ENCODE measurements at regions not wholly inside any gene's neighbourhood (a gene's known extent, or its start where the extent isn't known, plus 50 kb on each side); places are given as distances from the start of the nearest gene placed in this dataset.

DNA sequence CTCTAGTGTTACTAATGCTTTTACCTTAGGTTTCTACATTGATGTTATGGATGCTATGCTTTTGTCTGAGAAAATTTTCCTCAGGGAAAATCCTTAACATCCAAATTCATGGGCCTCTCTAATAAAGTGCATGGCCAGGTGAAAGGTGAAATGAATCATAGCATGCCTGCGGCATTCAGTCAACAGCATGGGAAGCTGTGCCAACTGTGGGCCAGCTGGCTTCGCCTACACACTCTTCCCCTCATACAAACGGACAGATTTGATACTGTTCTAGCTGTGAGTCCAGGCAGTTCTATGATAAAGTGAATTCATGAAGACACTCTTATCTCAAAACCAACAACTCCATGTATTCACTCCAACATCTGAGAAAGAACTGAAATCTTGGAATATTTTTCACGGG is 374.1 kb downstream of the PLK2 start:
- no peak for DNase-seq (ENCODE audit: low spot score)
- H3K9me3 ChIP-seq: no peaks in the 10 kb centered on the region
- TF ChIP-seq, protein P1, sequence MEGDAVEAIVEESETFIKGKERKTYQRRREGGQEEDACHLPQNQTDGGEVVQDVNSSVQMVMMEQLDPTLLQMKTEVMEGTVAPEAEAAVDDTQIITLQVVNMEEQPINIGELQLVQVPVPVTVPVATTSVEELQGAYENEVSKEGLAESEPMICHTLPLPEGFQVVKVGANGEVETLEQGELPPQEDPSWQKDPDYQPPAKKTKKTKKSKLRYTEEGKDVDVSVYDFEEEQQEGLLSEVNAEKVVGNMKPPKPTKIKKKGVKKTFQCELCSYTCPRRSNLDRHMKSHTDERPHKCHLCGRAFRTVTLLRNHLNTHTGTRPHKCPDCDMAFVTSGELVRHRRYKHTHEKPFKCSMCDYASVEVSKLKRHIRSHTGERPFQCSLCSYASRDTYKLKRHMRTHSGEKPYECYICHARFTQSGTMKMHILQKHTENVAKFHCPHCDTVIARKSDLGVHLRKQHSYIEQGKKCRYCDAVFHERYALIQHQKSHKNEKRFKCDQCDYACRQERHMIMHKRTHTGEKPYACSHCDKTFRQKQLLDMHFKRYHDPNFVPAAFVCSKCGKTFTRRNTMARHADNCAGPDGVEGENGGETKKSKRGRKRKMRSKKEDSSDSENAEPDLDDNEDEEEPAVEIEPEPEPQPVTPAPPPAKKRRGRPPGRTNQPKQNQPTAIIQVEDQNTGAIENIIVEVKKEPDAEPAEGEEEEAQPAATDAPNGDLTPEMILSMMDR (IDR thresholded peaks at IDR 0.05): no peak
- no peaks in the 10 kb centered on the region for H3K27me3 ChIP-seq
- H3K4me1 ChIP-seq: no peaks in the 10 kb centered on the region
- no peaks in the 10 kb centered on the region for H3K36me3 ChIP-seq
- H3K27ac ChIP-seq: no peak overlapping the region
- no peak overlapping the region for H3K4me3 ChIP-seq

DNA sequence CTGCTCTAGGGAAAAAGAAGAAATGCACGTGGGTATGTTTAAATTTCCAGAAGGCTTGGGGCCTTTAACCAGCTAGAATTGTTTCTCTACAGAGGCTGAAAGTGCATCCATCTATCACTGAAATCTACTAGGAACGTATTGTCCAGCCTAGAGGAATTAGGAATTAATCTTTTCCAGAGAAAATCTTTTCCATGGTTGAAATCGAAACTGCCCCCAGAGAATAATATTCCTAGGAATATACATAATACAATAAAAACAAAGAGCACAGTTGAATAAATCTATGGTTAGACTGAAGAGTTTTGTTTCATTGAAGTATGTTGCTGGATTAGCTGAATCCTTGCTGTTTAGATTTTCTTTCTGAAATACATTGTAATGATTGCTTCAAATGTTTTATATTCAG is 378.5 kb downstream of the PLK2 start:
- TF ChIP-seq, protein P1 (IDR thresholded peaks at IDR 0.05): no peak
- DNase-seq (ENCODE audit: low spot score): no peak
- Histone ChIP-seq H3K27ac (no peak overlapping the region), H3K4me3 (no peak overlapping the region), H3K4me1 (peaks cover 0 to 7% of the 10 kb centered on the region in 2 donors), H3K36me3 (no peaks in the 10 kb centered on the region), H3K27me3 (no peaks in the 10 kb centered on the region), H3K9me3 (no peaks in the 10 kb centered on the region)

DNA sequence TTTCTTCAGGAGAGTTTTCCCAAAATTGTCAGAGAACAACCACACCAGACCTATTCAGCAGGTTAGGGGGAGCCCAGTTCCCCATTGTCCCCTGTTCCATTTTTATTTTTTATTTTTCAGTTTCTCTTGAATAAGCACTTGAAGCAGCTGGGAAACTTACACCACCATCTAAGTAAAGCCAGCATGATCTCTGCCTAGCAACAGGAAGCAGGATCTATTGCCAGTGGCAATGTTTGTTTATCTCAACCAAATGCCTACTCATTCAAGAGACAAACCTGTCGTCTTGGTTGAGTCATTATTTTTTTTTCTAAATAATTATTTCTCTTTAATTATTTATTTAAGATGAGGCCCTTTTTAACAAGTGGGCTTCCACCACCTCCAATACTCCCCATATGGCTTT is 379.3 kb downstream of the PLK2 start:
- DNase-seq (ENCODE audit: low spot score): no peak
- H3K27ac ChIP-seq: no peak overlapping the region
- peaks cover 0 to 16% of the 10 kb centered on the region in 2 donors for H3K4me1 ChIP-seq
- no peak overlapping the region for H3K4me3 ChIP-seq
- no peaks in the 10 kb centered on the region for H3K36me3 ChIP-seq
- H3K27me3 ChIP-seq: no peaks in the 10 kb centered on the region
- no peaks in the 10 kb centered on the region for H3K9me3 ChIP-seq
- TF ChIP-seq, protein P1 (IDR thresholded peaks at IDR 0.05): no peak

DNA sequence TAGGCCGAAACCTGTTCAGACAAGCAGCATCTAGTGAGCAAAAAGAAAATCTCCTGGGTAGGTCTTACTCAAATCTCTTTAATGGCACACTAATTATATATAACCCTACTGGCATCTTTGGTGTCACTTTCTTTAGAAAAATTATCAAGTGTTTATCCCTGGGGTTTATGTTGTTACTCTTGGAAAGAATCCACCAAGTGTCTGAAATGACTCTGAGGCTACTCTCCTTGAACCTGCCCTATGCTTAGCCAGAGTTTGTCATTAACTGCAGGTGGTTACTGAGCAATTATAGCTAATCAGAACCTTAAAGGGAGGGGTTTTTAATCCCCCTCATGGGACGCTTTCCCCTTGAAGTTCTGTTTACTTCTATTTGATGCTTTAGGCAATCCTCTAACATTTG is 381.9 kb downstream of the PLK2 start:
- H3K27ac ChIP-seq: no peak overlapping the region
- H3K36me3 ChIP-seq: no peaks in the 10 kb centered on the region
- TF ChIP-seq, protein P1 (IDR thresholded peaks at IDR 0.05): no peak

DNA sequence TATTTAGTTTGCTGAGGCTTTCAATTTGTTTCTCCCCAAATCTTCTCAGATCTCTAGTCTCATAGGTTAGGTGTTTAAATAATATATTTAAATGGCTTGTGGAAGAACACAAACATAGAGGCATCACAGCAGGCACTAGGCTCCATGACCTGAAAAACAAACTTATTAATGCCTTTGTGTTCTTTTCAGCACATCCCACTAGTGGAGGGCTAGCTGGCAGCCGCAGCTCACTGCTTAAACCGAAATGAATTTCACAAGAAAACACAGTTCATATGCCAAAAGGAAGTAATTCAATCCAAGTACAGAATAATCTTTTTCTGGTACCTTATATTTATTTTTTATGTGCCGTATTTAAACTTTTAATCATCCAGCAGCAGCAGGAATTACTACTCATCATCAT is 382.5 kb downstream of the PLK2 start:
- Histone ChIP-seq H3K27ac (no peak overlapping the region), H3K27me3 (no peaks in the 10 kb centered on the region), H3K4me1 (peaks cover 0 to 32% of the 10 kb centered on the region in 2 donors), H3K9me3 (no peaks in the 10 kb centered on the region), H3K4me3 (no peak overlapping the region), H3K36me3 (no peaks in the 10 kb centered on the region)
- TF ChIP-seq, protein P1 (IDR thresholded peaks at IDR 0.05): no peak
- no peak for DNase-seq (ENCODE audit: low spot score)

More for the DNA sequence above, 381.9 kb downstream of the PLK2 start:
- Histone ChIP-seq H3K4me1 (peaks cover 0 to 26% of the 10 kb centered on the region in 2 donors), H3K9me3 (no peaks in the 10 kb centered on the region), H3K27me3 (no peaks in the 10 kb centered on the region), H3K4me3 (no peak overlapping the region)
- no peak for DNase-seq (ENCODE audit: low spot score)

DNA sequence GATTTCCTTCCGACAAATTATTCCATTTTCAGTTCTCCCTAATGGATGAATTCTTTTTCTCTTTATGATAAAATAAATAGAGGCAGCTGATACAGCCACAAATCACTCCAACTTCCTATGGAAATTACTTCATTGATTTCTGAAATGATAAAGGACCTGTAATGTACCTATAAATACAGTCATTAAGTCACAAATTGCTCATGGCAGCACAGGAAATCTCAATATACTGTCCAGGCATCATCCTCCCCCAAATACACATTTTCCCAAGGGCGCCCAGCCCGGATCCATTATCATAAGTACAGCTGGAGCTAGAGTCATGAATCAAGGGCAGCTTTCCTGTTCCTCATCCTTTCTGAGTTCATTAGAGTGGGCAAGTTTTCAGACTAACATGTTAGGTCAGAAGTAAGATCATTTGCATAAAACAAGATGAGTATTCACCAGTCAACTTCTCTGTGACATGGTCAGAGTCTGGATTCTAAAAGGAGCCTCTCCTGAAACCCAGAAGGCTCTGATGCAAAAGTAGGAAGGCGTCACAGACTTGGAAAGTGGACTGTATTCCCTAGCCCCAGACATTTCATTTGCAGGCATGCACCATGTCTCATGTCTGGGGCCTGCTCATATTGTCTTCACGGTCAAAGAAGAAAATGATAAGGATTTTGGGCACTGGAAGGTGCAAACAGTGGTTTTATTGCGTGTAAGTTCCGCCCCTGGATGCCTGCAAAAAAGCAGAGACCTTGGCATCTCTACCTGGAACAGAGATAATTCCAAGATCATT is 383.2 kb downstream of the PLK2 start:
- Histone ChIP-seq H3K9me3 (no peaks in the 10 kb centered on the region), H3K4me1 (peaks cover 0 to 39% of the 10 kb centered on the region in 2 donors), H3K36me3 (no peaks in the 10 kb centered on the region), H3K27ac (no peak overlapping the region), H3K27me3 (no peaks in the 10 kb centered on the region), H3K4me3 (no peak overlapping the region)
- DNase-seq (ENCODE audit: low spot score): no peak
- TF ChIP-seq, protein P1 (IDR thresholded peaks at IDR 0.05): no peak
